NCI-H2227 treated with DMSO at 0.1 percent for 48 hours (cell line): ENCODE measurements at regions not wholly inside any gene's neighbourhood (a gene's known extent, or its start where the extent isn't known, plus 50 kb on each side); places are given as distances from the start of the nearest gene placed in this dataset.

ENCODE experiments used
- DNase-seq: peaks from one replicate; lab custom pipeline; 2025; lab: John Stamatoyannopoulos, UW

- DNase-seq, result no peak
Measured at GRCh38 chr3:148083526-148084182, 614.0 kb upstream of the AGTR1 start.

- DNase-seq, result no peak
Measured at GRCh38 chr3:148084931-148085330, 612.8 kb upstream of the AGTR1 start.

GRCh38 chr3:148087601-148088371 is 609.9 kb upstream of the AGTR1 start:
- no peak for DNase-seq

- no peak for DNase-seq
Measured at GRCh38 chr3:148089171-148089570, 608.5 kb upstream of the AGTR1 start.

- DNase-seq, result no peak
Measured at GRCh38 chr3:148090156-148090555, 607.5 kb upstream of the AGTR1 start.

GRCh38 chr3:148092624-148093347 is 604.9 kb upstream of the AGTR1 start:
- DNase-seq, result no peak

- no peak for DNase-seq
Measured at GRCh38 chr3:148093753-148094152, 604.0 kb upstream of the AGTR1 start.

GRCh38 chr3:148095962-148096361 is 601.7 kb upstream of the AGTR1 start:
- no peak for DNase-seq

GRCh38 chr3:148100476-148100875 is 597.2 kb upstream of the AGTR1 start:
- no peak for DNase-seq

GRCh38 chr3:148101061-148101460 is 596.6 kb upstream of the AGTR1 start:
- DNase-seq, result no peak

GRCh38 chr3:148102156-148102555 is 595.5 kb upstream of the AGTR1 start:
- no peak for DNase-seq

- DNase-seq, result no peak
Measured at GRCh38 chr3:148106062-148106461, 591.6 kb upstream of the AGTR1 start.

GRCh38 chr3:148126956-148127355 is 570.7 kb upstream of the AGTR1 start:
- DNase-seq, result no peak

GRCh38 chr3:148128136-148128535 is 569.6 kb upstream of the AGTR1 start:
- DNase-seq, result no peak

GRCh38 chr3:148131990-148132638 is 565.6 kb upstream of the AGTR1 start:
- no peak for DNase-seq

- no peak for DNase-seq
Measured at GRCh38 chr3:148136816-148137215, 560.9 kb upstream of the AGTR1 start.

- no peak for DNase-seq
Measured at GRCh38 chr3:148146241-148146640, 551.5 kb upstream of the AGTR1 start.

GRCh38 chr3:148146947-148147826 is 550.5 kb upstream of the AGTR1 start:
- no peak for DNase-seq

- no peak for DNase-seq
Measured at GRCh38 chr3:148147903-148148302, 549.8 kb upstream of the AGTR1 start.

GRCh38 chr3:148149556-148149955 is 548.1 kb upstream of the AGTR1 start:
- no peak for DNase-seq

GRCh38 chr3:148150141-148150540 is 547.6 kb upstream of the AGTR1 start:
- DNase-seq, result no peak
